ENCODE measurements at regions not wholly inside any gene's neighbourhood (a gene's known extent, or its start where the extent isn't known, plus 50 kb on each side); places are given as distances from the start of the nearest gene placed in this dataset.

- TF ChIP-seq CTCF (IDR thresholded peaks at IDR 0.05; ENCODE audit: insufficient read depth, missing control alignments): no peak
- FAIRE-seq (no peak), DNase-seq (ENCODE audit: insufficient read length, low spot score) (no peak)
Measured at GRCh38 chr14:51516706-51517395, 134.9 kb upstream of the FRMD6 start.

- DNase-seq (ENCODE audit: insufficient read length, low spot score) (no peak), FAIRE-seq (no peak)
- no peak for TF ChIP-seq CTCF (IDR thresholded peaks at IDR 0.05; ENCODE audit: insufficient read depth, missing control alignments)
Measured at GRCh38 chr14:51518280-51518679, 133.4 kb upstream of the FRMD6 start.

DNA sequence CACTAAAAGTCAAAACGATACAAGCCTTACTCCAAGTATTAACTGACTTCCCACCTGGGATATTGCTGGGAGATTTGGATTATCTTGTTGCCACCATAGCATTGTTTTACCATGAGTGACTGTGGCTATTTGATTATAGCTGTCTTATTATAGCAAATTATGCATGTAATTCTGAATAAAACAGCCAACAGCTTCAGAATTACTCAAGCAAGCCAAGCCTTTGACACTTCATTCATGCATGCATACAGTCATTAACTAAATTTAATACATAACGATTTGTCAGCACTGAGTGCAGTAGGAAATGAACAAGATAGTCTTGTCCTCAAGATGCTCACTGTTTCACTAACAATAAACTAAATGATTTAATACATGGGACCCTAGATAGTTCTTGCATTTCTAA lies 133.0 kb upstream of the FRMD6 start:
- no peak for DNase-seq (ENCODE audit: insufficient read length, low spot score)
- no peak for TF ChIP-seq CTCF (IDR thresholded peaks at IDR 0.05; ENCODE audit: insufficient read depth, missing control alignments)
- FAIRE-seq: no peak

- DNase-seq (ENCODE audit: insufficient read length, low spot score) (no peak), FAIRE-seq (no peak)
- no peak for TF ChIP-seq CTCF (IDR thresholded peaks at IDR 0.05; ENCODE audit: insufficient read depth, missing control alignments)
Measured at GRCh38 chr14:51520087-51520486, 131.6 kb upstream of the FRMD6 start.

GRCh38 chr14:51521764-51522163 lies 129.9 kb upstream of the FRMD6 start:
- DNase-seq (ENCODE audit: insufficient read length, low spot score): no peak
- FAIRE-seq: peak; percentile 63
- no peak for TF ChIP-seq CTCF (IDR thresholded peaks at IDR 0.05; ENCODE audit: insufficient read depth, missing control alignments)

GRCh38 chr14:51523243-51523642 lies 128.5 kb upstream of the FRMD6 start:
- no peak for TF ChIP-seq CTCF (IDR thresholded peaks at IDR 0.05; ENCODE audit: insufficient read depth, missing control alignments)
- FAIRE-seq (no peak), DNase-seq (ENCODE audit: insufficient read length, low spot score) (no peak)

GRCh38 chr14:51525739-51526138 lies 126.0 kb upstream of the FRMD6 start:
- DNase-seq (ENCODE audit: insufficient read length, low spot score) (no peak), FAIRE-seq (no peak)
- no peak for TF ChIP-seq CTCF (IDR thresholded peaks at IDR 0.05; ENCODE audit: insufficient read depth, missing control alignments)

All from D721Med (cell line).